Adrenal gland (tissue), 9 donors: ENCODE measurements at regions not wholly inside any gene's neighbourhood (a gene's known extent, or its start where the extent isn't known, plus 50 kb on each side); places are given as distances from the start of the nearest gene placed in this dataset.
A peak's percentile ranks its signal among the peaks of the same experiment; 100 is the strongest.

Source experiments
- DNase-seq, 7 donors: peaks; one replicate each; pipeline ENCODE4 v3.0.0-alpha.2; 2019 to 2020
- H3K27ac ChIP-seq, 5 donors: fragments of 200-600 bp; sonication (generic) in 4 of 5; 1 replicate in 3 of 5; 2 replicates in 2 of 5; pipeline versions ENCODE4 v1.5.1 to v1.8.0; 2016 to 2020; ENCODE audit warnings: mild to moderate bottlenecking in 1 of 5
- H3K27me3 ChIP-seq: fragments of 200-600 bp; 2 replicates; pipeline ENCODE4 v1.8.0; 2021
- H3K36me3 ChIP-seq, 2 donors: fragments of 200-600 bp; replicated peaks in 1 of 2; 1 replicate in 1 of 2; 2 replicates in 1 of 2; pipeline versions ENCODE4 v1.5.1 to v1.8.0; 2018 to 2022
- H3K4me1 ChIP-seq, 2 donors: fragments of 200-600 bp; replicated peaks in 1 of 2; 1 replicate in 1 of 2; 2 replicates in 1 of 2; pipeline versions ENCODE4 v1.5.1 to v1.8.0; 2018 to 2021
- H3K4me3 ChIP-seq, 4 donors: fragments of 200-600 bp; sonication (generic) in 3 of 4; one replicate each; pipeline ENCODE4 v1.5.1; 2016 to 2018
- H3K9me3 ChIP-seq, 3 donors: fragments of 200-600 bp; sonication (generic) in 1 of 3; replicated peaks in 1 of 3; 1 replicate in 2 of 3; 2 replicates in 1 of 3; pipeline versions ENCODE4 v1.5.1 to v1.8.0; 2016 to 2021
- CTCF ChIP-seq, 6 experiments: fragments of 450-650 bp in 4 of 6; fragments of 200-600 bp in 2 of 6; sonication (generic) in 1 of 6; IDR thresholded peaks; 1 replicate in 5 of 6; 2 replicates in 1 of 6; pipeline versions ENCODE4 v1.5.1 to v1.8.0; 2016 to 2021; ENCODE audit warnings: antibody characterized with exemption in 6 of 6, mild to moderate bottlenecking in 2 of 6, moderate library complexity in 1 of 6
- POLR2A ChIP-seq, 2 donors: fragments of 450-650 bp; IDR thresholded peaks; one replicate each; pipeline ENCODE4 v1.6.1; 2017; ENCODE audit warnings: antibody characterized with exemption in 2 of 2, mild to moderate bottlenecking in 2 of 2, moderate library complexity in 1 of 2
- WGBS, 4 donors: extraction: QIAGEN DNeasy Blood & Tissue Kit in 2 of 4; methylation state at CpG; one replicate each; pipeline versions ENCODE4 v1.1.5 to v1.1.7; 2013 to 2017; 5-methylcytosine and 5-hydroxymethylcytosine counted together
- intact Hi-C, 2 donors: fragments of 100-400 bp; cut with DNase I; formaldehyde crosslinking; loops; one replicate each; pipeline versions ENCODE4 v1.14.1 to v1.15.0; 2022 to 2023
- donor health status: healthy with polysubstance abuse.
- donor health status: Bipolar disorder and iron deficiency.
- donor health status: DM: yes; HTN: yes; CAD: no.
- donor health status: DM: no; HTN: no; CAD: no.
- donor health status: DM: no; HTN: no; CAD: no.

GRCh38 chrX:13257223-13258051 is 62.4 kb downstream of the ATXN3L start:
- Histone ChIP-seq H3K27ac (no peak overlapping the region), H3K36me3 (no peaks in the 10 kb centered on the region), H3K4me3 (no peak overlapping the region), H3K27me3 (peaks cover 5% of the 10 kb centered on the region), H3K4me1 (no peaks in the 10 kb centered on the region), H3K9me3 (no peaks in the 10 kb centered on the region)
- WGBS, 4 donors = 75 to 84% (median 79%) methylated on average over 6 of the region's 6 CpGs
- TF ChIP-seq CTCF (IDR thresholded peaks at IDR 0.05) (no peak), POLR2A (IDR thresholded peaks at IDR 0.05) (no peak)
- intact Hi-C loops = no loop called here
- DNase-seq = no peak

GRCh38 chrX:13256603-13257002 is 63.2 kb downstream of the ATXN3L start:
- H3K36me3 ChIP-seq = no peaks in the 10 kb centered on the region
- DNase-seq = no peak
- H3K4me3 ChIP-seq = no peak overlapping the region
- H3K4me1 ChIP-seq = no peaks in the 10 kb centered on the region
- peaks cover 5% of the 10 kb centered on the region for H3K27me3 ChIP-seq
- no peaks in the 10 kb centered on the region for H3K9me3 ChIP-seq
- TF ChIP-seq POLR2A (IDR thresholded peaks at IDR 0.05) (no peak), CTCF (IDR thresholded peaks at IDR 0.05) (no peak)
- H3K27ac ChIP-seq = no peak overlapping the region
- intact Hi-C loops = no loop called here

- TF ChIP-seq POLR2A (IDR thresholded peaks at IDR 0.05) (no peak), CTCF (IDR thresholded peaks at IDR 0.05) (no peak)
- intact Hi-C loops = no loop called here
Observed at GRCh38 chrX:13254870-13255269, 65.0 kb downstream of the ATXN3L start.

GRCh38 chrX:13254076-13254785 is 65.6 kb downstream of the ATXN3L start:
- intact Hi-C loops = no loop called here
- no peaks in the 10 kb centered on the region for H3K4me1 ChIP-seq
- H3K4me3 ChIP-seq = no peak overlapping the region
- no peak overlapping the region for H3K27ac ChIP-seq
- H3K9me3 ChIP-seq = no peaks in the 10 kb centered on the region
- H3K36me3 ChIP-seq = no peaks in the 10 kb centered on the region
- TF ChIP-seq CTCF (IDR thresholded peaks at IDR 0.05) = no peak
- no peak for TF ChIP-seq POLR2A (IDR thresholded peaks at IDR 0.05)
- 63 to 71% (median 69%) methylated on average over 4 to 5 of the region's 5 CpGs for whole genome bisulfite sequencing, 4 donors
- H3K27me3 ChIP-seq = peaks cover 4% of the 10 kb centered on the region
- peak in 3 of 7 donors; percentile 18 to 22 (median 21) for DNase-seq

More at GRCh38 chrX:13254870-13255269, 65.0 kb downstream of the ATXN3L start:
- Histone ChIP-seq H3K4me1 (no peaks in the 10 kb centered on the region), H3K27me3 (peaks cover 5% of the 10 kb centered on the region), H3K4me3 (no peak overlapping the region), H3K27ac (no peak overlapping the region), H3K9me3 (no peaks in the 10 kb centered on the region), H3K36me3 (no peaks in the 10 kb centered on the region)
- 86 to 98% (median 92%) methylated on average over 3 of the region's 3 CpGs for WGBS, 4 donors
- DNase-seq = no peak
